Left hindlimb (tissue), 1 donor: ENCODE measurements at regions not wholly inside any gene's neighbourhood (a gene's known extent, or its start where the extent isn't known, plus 50 kb on each side); places are given as distances from the start of the nearest gene placed in this dataset.
"Not testable (repeated sequence)": the region's sequence is repeated elsewhere in the genome, so short reads cannot be mapped to it uniquely, and the experiment has no call there.

Source experiments
- DNase-seq: peaks from one replicate; pipeline ENCODE4 v3.0.0-alpha.2; 2018

GRCh38 chr2:211149731-211150130 is 593.3 kb downstream of the CPS1 start:
- DNase-seq, result no peak

- DNase-seq, result no peak
These were observed 600.8 kb downstream of the CPS1 start for GRCh38 chr2:211157211-211157610.

- DNase-seq, result peak; percentile 38
These were observed 601.6 kb downstream of the CPS1 start for GRCh38 chr2:211157856-211158463.

- DNase-seq, result no peak
These were observed 603.6 kb downstream of the CPS1 start for GRCh38 chr2:211159972-211160371.

GRCh38 chr2:211161236-211161635 is 604.8 kb downstream of the CPS1 start:
- no peak for DNase-seq

GRCh38 chr2:211162911-211163310 is 606.5 kb downstream of the CPS1 start:
- DNase-seq, result no peak

- DNase-seq, result no peak
These were observed 614.4 kb downstream of the CPS1 start for GRCh38 chr2:211170843-211171242.

- no peak for DNase-seq
These were observed 617.6 kb downstream of the CPS1 start for GRCh38 chr2:211174021-211174420.

- no peak for DNase-seq
These were observed 618.2 kb downstream of the CPS1 start for GRCh38 chr2:211174631-211175030.

- DNase-seq, result no peak
These were observed 619.6 kb downstream of the CPS1 start for GRCh38 chr2:211175956-211176355.

- DNase-seq, result no peak
These were observed 620.2 kb downstream of the CPS1 start for GRCh38 chr2:211176514-211177141.

- peak; percentile 26 for DNase-seq
These were observed 625.2 kb downstream of the CPS1 start for GRCh38 chr2:211181626-211182025.

- DNase-seq, result no peak
These were observed 631.2 kb downstream of the CPS1 start for GRCh38 chr2:211187602-211188001.

GRCh38 chr2:211203986-211204385 is 647.6 kb downstream of the CPS1 start:
- DNase-seq, result no peak

- DNase-seq, result no peak
These were observed 648.1 kb downstream of the CPS1 start for GRCh38 chr2:211204456-211204855.

- DNase-seq, result no peak
These were observed 648.5 kb downstream of the CPS1 start for GRCh38 chr2:211204902-211205301.

- no peak for DNase-seq
These were observed 649.0 kb downstream of the CPS1 start for GRCh38 chr2:211205358-211205757.

GRCh38 chr2:211205836-211206235 is 649.4 kb downstream of the CPS1 start:
- DNase-seq, result no peak

GRCh38 chr2:211216221-211216620 is 659.8 kb downstream of the CPS1 start:
- DNase-seq, result no peak

GRCh38 chr2:211219548-211219947 is 663.1 kb downstream of the CPS1 start:
- DNase-seq, result not testable (repeated sequence)

- no peak for DNase-seq
These were observed 669.4 kb downstream of the CPS1 start for GRCh38 chr2:211225784-211226183.

GRCh38 chr2:211228559-211228958 is 672.2 kb downstream of the CPS1 start:
- DNase-seq, result no peak

GRCh38 chr2:211237586-211238275 is 681.3 kb downstream of the CPS1 start:
- DNase-seq, result no peak

- no peak for DNase-seq
These were observed 685.5 kb downstream of the CPS1 start for GRCh38 chr2:211241891-211242290.
